Fibroblast of skin of right quadriceps (primary cell): ENCODE measurements at regions not wholly inside any gene's neighbourhood (a gene's known extent, or its start where the extent isn't known, plus 50 kb on each side); places are given as distances from the start of the nearest gene placed in this dataset.
A peak's percentile ranks its signal among the peaks of the same experiment; 100 is the strongest.

Experiments used
- DNase-seq: peaks from one replicate; pipeline ENCODE4 v3.0.0-alpha.2; 2013

- no peak for DNase-seq
Measured at GRCh38 chr5:72613515-72613914, 106.3 kb upstream of the ZNF366 start.

- DNase-seq = peak; percentile 28
Measured at GRCh38 chr5:72612810-72613209, 105.6 kb upstream of the ZNF366 start.

GRCh38 chr5:72611118-72611730 lies 104.0 kb upstream of the ZNF366 start:
- peak; percentile 72 for DNase-seq

DNA sequence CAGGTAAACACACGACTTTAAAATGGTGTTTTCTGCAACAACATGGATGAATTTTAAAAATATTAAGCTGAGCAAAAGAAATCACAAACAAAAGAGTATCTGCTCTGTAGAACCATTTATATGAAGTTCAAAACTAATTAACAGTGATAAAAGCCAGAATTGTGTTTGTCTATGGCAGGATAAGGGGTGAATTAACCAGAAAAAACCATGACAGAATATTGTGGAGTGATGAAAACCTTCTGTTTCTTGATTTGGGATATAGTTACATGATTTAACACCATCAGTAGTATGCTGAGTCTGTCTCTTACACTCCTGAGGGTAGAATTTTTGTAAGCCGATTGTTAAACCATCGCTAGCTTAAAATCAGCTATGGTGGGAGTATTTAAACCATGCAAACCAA lies 101.7 kb upstream of the ZNF366 start:
- no peak for DNase-seq

DNA sequence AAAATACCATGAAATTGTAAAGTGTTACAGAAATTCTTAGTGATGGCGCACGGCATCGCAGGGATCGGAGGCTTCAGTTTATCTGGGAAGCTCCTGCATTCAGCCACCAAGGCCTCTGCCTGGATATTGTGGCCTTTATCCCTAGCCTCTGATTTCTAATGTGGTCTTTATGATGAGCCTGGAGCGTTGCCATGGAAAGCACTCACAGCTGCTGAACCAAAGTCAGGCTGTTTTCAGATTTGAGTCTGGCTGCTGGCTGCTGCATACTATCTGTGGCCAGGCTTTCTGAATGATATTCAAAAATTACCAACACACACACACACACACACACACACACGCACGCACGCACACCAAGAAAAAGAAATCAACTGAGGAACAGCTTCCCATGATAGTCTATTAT lies 101.1 kb upstream of the ZNF366 start:
- peak; percentile 72 for DNase-seq

DNA sequence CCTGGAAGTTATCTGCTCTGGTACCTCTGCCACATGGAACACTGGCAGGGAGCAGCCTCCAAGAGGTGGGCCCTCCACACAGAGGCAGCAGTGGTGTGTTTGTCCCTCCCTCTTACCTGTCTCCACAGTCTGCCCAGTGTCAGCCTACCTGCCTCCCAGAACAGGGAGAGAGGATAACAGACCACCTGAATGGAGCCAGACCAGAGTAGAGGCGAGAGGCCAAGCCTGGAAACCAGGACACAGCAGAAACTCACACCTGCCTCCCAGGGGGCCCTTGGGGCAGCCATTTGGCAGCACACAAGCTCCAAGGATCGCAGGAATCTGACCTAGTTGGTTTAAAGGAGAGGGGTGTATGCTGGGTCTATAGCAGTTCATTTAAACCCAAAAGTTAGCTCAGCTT lies 100.2 kb upstream of the ZNF366 start:
- DNase-seq = no peak

DNA sequence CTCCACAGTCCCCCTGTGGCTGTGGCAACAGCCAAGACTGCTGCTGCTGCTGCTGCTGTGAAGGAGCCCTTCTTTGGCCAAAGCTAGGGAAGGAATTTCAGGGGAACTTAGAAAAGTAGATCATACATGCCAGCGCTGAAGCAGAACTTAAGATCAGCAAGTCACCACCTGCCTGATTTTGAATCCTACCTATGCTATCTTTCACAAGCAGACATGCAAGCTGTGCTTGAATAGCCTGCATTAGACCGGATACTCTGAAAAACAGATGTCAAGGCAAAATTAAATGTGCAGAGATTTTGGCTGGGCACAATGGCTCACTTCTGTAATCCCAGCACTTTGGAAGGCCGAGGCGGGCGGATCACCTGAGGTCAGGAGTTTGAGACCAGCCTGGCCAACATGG lies 99.3 kb upstream of the ZNF366 start:
- DNase-seq = no peak

DNA sequence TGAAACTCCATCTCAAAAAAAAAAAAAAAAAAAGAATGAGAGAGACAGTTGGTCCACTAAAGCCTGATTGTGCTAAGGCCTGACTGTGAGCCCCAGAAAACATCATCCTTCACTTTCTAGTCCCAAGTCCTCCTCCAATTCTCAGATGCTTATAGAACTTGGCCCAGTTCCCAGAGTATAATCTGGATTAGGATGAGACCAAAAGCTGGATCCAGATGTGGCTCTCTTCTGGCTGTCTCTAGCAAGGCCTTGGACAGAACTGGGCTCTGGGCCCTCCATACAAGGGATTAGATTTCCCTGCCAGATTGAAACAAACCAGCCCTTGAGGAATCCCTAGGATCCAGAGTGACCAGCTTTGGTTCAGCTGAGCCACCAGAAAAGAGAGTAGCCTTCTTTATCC lies 98.4 kb upstream of the ZNF366 start:
- no peak for DNase-seq

GRCh38 chr5:72604798-72605154 lies 97.6 kb upstream of the ZNF366 start:
- DNase-seq = no peak

GRCh38 chr5:72604111-72604797 lies 97.0 kb upstream of the ZNF366 start:
- DNase-seq = no peak

DNA sequence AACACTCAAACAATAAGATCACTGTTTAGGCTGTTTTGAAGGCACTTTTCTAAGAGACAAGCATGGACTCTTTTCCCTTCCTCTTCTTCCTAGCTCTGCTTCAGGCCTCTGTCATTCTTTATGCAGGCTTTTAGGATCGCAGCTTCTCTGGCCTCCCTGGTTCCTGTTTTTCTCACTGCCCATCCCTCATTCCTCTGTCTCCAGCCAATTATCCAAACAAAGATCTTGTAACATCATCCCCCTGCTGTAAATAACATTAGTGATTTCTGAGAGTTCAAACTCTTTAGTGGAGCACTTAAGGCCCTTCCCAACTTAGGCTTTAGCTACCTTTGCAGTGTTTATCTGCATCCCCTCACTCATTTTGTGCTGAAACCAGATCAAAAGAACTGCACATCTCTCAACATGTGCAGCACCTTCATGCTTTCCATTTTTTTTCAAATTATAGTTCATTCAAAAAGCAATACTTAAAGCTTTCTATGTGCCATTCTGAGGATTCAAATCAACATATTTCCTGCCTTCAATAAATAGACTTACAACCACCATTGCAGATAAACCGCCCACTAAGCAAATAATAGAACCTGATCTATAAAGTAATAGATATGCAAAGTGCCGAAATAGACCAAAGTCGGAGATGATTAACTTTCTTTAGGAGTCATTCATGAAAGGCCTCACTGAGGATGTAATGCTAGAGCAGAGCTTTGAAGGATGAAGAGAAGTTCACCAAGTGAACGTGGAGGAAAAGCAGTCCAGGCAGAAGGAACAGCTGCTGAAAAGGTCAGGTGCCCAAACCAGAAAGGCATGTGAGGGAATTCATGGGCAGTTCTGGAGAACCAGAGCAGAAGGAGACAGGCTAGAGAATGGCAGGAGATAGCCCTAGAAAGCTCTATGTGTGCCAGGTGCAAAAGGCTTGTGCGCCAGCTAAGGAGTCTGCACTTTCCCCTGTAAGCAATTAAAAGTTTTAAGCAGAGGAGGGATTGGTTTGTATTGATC lies 95.8 kb upstream of the ZNF366 start:
- DNase-seq = no peak

DNA sequence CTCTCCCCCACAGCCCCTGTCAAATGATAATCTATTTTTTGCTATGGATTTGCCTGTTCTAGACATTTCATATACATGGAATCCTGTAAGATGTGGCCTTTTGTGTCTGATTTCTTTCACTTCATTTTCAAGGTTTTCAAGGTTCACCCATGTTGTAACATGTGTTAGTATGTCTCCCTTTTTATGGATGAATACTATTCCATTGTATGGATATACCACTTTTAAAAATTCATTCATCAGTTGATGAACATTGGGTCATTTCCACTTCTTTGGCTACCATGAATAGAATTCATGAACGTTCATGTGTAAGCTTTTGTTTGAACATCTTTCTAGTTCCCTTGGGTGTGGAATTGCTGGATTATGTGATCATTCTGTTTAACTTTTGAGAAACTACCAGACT lies 94.7 kb upstream of the ZNF366 start:
- DNase-seq = no peak

GRCh38 chr5:72600391-72600981 lies 93.3 kb upstream of the ZNF366 start:
- DNase-seq = peak; percentile 98

- peak; percentile 35 for DNase-seq
Measured at GRCh38 chr5:72599519-72600370, 92.5 kb upstream of the ZNF366 start.

- DNase-seq = no peak
Measured at GRCh38 chr5:72599065-72599433, 91.8 kb upstream of the ZNF366 start.

- peak; percentile 88 for DNase-seq
Measured at GRCh38 chr5:72598401-72599064, 91.3 kb upstream of the ZNF366 start.

DNA sequence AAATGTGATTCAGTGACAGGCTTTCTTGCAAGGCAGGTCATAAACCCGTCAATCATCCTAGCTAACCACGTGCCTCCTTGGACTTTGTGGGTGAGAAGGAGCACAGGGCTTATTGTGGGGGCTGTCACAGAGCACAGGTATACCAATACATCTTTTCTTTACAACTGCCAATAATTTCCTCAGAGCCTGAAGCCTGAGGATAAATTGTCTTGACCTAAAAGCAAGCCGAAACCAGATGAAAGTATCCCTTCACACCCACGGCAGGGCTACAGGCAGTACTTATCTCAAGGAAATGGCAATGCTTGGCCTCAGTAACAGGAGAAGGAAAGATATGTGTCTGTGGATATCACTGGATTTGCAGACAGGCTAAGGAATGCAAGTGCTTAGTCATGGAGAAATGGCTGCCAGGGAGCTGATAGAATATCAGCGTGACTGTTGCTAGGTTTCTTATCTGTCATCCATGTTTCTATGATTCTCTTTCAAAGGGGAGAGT lies 90.3 kb upstream of the ZNF366 start:
- DNase-seq = peak; percentile 90

- DNase-seq = no peak
Measured at GRCh38 chr5:72596956-72597355, 89.7 kb upstream of the ZNF366 start.

DNA sequence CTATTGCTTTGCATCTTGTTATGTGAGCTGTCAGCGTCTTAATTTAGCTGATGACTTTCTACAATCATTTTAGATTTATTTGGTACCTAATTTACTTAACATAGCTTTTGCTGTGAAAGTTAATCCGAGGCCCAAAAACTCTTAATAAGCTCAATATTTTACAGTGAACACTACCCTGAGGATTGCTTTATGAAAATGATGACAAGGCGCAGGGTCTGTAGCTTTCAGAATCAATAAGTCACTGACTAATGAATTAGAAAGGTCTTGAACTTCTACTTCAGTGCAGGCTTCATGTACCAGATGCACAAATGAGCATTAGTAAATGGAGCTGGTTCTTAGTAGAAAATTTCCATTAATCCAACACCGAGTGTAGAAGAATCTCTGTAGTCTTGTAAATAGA lies 81.4 kb upstream of the ZNF366 start:
- no peak for DNase-seq

DNA sequence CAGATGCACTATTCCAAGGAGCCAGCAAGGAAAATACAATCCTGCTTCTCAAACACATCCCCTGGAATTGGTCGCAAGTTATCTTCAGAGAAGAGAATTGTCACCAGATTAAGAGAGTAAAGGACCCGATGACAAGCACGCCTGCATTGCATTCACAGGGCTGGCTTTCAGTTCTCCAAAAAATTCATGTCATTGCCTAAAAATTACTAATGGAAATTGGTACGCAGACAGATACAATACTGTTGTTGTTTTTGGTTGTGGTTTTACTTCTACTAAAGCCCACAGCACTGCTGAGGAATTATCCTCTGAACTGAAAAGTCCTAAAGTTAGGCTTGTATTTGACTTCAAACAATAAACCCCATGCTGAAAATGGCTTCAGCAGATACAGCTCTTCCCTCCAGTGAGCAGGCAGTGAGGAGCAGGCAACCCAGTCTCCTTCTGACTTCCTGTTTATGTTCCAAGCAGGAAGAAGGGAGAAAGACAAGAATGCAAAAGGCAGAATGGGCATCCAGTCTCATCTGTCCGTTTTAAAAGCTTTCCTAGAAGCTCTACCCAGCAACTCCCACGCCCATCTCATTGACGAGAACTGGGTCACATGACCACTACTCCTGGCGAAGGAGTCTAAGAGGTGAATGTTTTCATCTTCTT lies 80.6 kb upstream of the ZNF366 start:
- DNase-seq = peak; percentile 9
